Fibroblast of lung (primary cell): ENCODE measurements at regions not wholly inside any gene's neighbourhood (a gene's known extent, or its start where the extent isn't known, plus 50 kb on each side); places are given as distances from the start of the nearest gene placed in this dataset.

ENCODE experiments used
- EZH2 ChIP-seq: IDR thresholded peaks from 2 replicates; pipeline ENCODE4 v1.5.1; 2012; ENCODE audit warnings: low read length, control low read depth, mild to moderate bottlenecking; ENCODE audit errors: missing control alignments
- TF ChIP-seq, protein P1 (sequence below), 2 donors: IDR thresholded peaks in 1 of 2; conservative IDR thresholded peaks in 1 of 2; 1 replicate in 1 of 2; 2 replicates in 1 of 2; pipeline ENCODE4 v1.5.1; 2011 to 2012; ENCODE audit warnings: low read length in 2 of 2, control low read depth in 1 of 2, inconsistent platforms in 1 of 2, low read depth in 1 of 2, mild to moderate bottlenecking in 1 of 2

DNA sequence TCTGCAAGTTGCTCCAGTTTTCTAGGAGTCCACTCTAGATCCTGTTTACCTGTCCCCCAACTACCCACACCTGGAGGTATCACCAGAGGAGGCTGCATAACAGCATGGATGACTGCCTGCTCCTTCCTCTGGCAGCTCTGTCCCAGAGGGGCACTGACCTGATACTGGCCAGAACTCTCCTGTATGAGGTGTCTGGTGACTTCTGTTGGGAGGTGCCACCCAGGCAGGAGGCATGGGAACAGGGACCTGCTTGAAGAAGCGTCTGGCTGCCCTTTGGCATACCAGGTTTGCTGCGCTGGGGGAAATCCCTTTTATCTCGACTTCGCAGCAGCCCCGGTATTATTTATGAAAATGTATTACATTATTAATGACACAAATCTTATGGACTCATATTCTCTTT, 1163.6 kb downstream of the NSUN3 start:
- TF ChIP-seq, protein P1, sequence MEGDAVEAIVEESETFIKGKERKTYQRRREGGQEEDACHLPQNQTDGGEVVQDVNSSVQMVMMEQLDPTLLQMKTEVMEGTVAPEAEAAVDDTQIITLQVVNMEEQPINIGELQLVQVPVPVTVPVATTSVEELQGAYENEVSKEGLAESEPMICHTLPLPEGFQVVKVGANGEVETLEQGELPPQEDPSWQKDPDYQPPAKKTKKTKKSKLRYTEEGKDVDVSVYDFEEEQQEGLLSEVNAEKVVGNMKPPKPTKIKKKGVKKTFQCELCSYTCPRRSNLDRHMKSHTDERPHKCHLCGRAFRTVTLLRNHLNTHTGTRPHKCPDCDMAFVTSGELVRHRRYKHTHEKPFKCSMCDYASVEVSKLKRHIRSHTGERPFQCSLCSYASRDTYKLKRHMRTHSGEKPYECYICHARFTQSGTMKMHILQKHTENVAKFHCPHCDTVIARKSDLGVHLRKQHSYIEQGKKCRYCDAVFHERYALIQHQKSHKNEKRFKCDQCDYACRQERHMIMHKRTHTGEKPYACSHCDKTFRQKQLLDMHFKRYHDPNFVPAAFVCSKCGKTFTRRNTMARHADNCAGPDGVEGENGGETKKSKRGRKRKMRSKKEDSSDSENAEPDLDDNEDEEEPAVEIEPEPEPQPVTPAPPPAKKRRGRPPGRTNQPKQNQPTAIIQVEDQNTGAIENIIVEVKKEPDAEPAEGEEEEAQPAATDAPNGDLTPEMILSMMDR (conservative IDR thresholded peaks at IDR 0.05 in 1 of 2, IDR thresholded peaks at IDR 0.05 in 1 of 2; ENCODE audit: low read depth in 1 of 2, low read length in 2 of 2): no peak
- TF ChIP-seq EZH2: no peak
